Large intestine (tissue), 3 donors: ENCODE measurements at regions not wholly inside any gene's neighbourhood (a gene's known extent, or its start where the extent isn't known, plus 50 kb on each side); places are given as distances from the start of the nearest gene placed in this dataset.
"Not testable (repeated sequence)": the region's sequence is repeated elsewhere in the genome, so short reads cannot be mapped to it uniquely, and the experiment has no call there.

ENCODE experiments used
- DNase-seq, 2 donors: peaks; one replicate each; pipeline versions ENCODE4 v3.0.0 to v3.0.0-alpha.2; 2013
- H3K27ac ChIP-seq: one replicate; pipeline ENCODE4 v1.5.1; 2013; ENCODE audit warnings: low read length
- H3K27me3 ChIP-seq: 2 replicates; pipeline ENCODE4 v1.6.1; 2013; ENCODE audit warnings: low read length; ENCODE audit not compliant: control insufficient read depth, insufficient read depth
- H3K36me3 ChIP-seq: 2 replicates; pipeline ENCODE4 v1.6.1; 2013; ENCODE audit warnings: low read length; ENCODE audit not compliant: control insufficient read depth, insufficient read depth
- H3K4me1 ChIP-seq: one replicate; pipeline ENCODE4 v1.6.1; 2013; ENCODE audit warnings: low read length; ENCODE audit not compliant: control insufficient read depth, insufficient read depth
- H3K4me3 ChIP-seq: one replicate; pipeline ENCODE4 v1.5.1; 2013; ENCODE audit warnings: low read length
- H3K9me3 ChIP-seq: one replicate; pipeline ENCODE4 v1.6.1; 2013; ENCODE audit warnings: mild to moderate bottlenecking, low read depth, low read length, moderate library complexity; ENCODE audit not compliant: control insufficient read depth
- WGBS: methylation state at CpG from one replicate; pipeline ENCODE4 v1.1.5; 2013; ENCODE audit warnings: low lambda C conversion rate; ENCODE audit not compliant: insufficient coverage; 5-methylcytosine and 5-hydroxymethylcytosine counted together

- Histone ChIP-seq H3K27ac (no peak overlapping the region), H3K36me3 (no peaks in the 10 kb centered on the region), H3K27me3 (no peaks in the 10 kb centered on the region)
These were observed 209.3 kb upstream of the NREP start for GRCh38 chr5:111966290-111966689.

GRCh38 chr5:111963555-111963954, 206.6 kb upstream of the NREP start:
- no peaks in the 10 kb centered on the region for H3K36me3 ChIP-seq
- no peak overlapping the region for H3K4me3 ChIP-seq
- DNase-seq: no peak
- no peaks in the 10 kb centered on the region for H3K27me3 ChIP-seq
- no peak overlapping the region for H3K27ac ChIP-seq
- no peaks in the 10 kb centered on the region for H3K4me1 ChIP-seq
- H3K9me3 ChIP-seq: peaks cover 3% of the 10 kb centered on the region

More at GRCh38 chr5:111966290-111966689, 209.3 kb upstream of the NREP start:
- no peak for DNase-seq
- Histone ChIP-seq H3K9me3 (peaks cover 3% of the 10 kb centered on the region), H3K4me1 (no peaks in the 10 kb centered on the region), H3K4me3 (no peak overlapping the region)

- Histone ChIP-seq H3K4me1 (no peaks in the 10 kb centered on the region), H3K36me3 (no peaks in the 10 kb centered on the region), H3K27ac (no peak overlapping the region), H3K4me3 (no peak overlapping the region), H3K27me3 (no peaks in the 10 kb centered on the region), H3K9me3 (peaks cover 3% of the 10 kb centered on the region)
- no peak for DNase-seq
- WGBS: no CpG with 5 or more reads among the region's 9 CpGs
These were observed 205.9 kb upstream of the NREP start for GRCh38 chr5:111962906-111963305.

- no peaks in the 10 kb centered on the region for H3K27me3 ChIP-seq
- H3K36me3 ChIP-seq: no peaks in the 10 kb centered on the region
- no peak for DNase-seq
- peaks cover 3% of the 10 kb centered on the region for H3K9me3 ChIP-seq
- H3K4me3 ChIP-seq: no peak overlapping the region
- WGBS: no CpG with 5 or more reads among the region's 1 CpG
- no peak overlapping the region for H3K27ac ChIP-seq
- H3K4me1 ChIP-seq: no peaks in the 10 kb centered on the region
These were observed 204.9 kb upstream of the NREP start for GRCh38 chr5:111961862-111962261.

GRCh38 chr5:111960476-111961215, 203.7 kb upstream of the NREP start:
- Histone ChIP-seq H3K27ac (no peak overlapping the region), H3K27me3 (no peaks in the 10 kb centered on the region), H3K36me3 (no peaks in the 10 kb centered on the region), H3K9me3 (peaks cover 3% of the 10 kb centered on the region), H3K4me1 (no peaks in the 10 kb centered on the region), H3K4me3 (no peak overlapping the region)
- no peak for DNase-seq
- WGBS: 75% methylated on average over 1 of the region's 2 CpGs

- H3K27me3 ChIP-seq: no peaks in the 10 kb centered on the region
- WGBS: no CpG with 5 or more reads among the region's 1 CpG
- no peak overlapping the region for H3K27ac ChIP-seq
- no peak for DNase-seq
- no peaks in the 10 kb centered on the region for H3K36me3 ChIP-seq
- no peak overlapping the region for H3K4me3 ChIP-seq
- no peaks in the 10 kb centered on the region for H3K4me1 ChIP-seq
- H3K9me3 ChIP-seq: peaks cover 3% of the 10 kb centered on the region
These were observed 201.9 kb upstream of the NREP start for GRCh38 chr5:111958851-111959250.

GRCh38 chr5:111956765-111957164, 199.8 kb upstream of the NREP start:
- H3K36me3 ChIP-seq, H3K9me3 ChIP-seq, H3K4me1 ChIP-seq, H3K27me3 ChIP-seq, H3K27ac ChIP-seq, H3K4me3 ChIP-seq, DNase-seq: not testable (repeated sequence)
- WGBS: 100% methylated on average over 1 of the region's 3 CpGs

- H3K27me3 ChIP-seq: no peaks in the 10 kb centered on the region
- DNase-seq: no peak
- no peak overlapping the region for H3K4me3 ChIP-seq
- no peak overlapping the region for H3K27ac ChIP-seq
- 86% methylated on average over 1 of the region's 3 CpGs for WGBS
- no peaks in the 10 kb centered on the region for H3K9me3 ChIP-seq
- no peaks in the 10 kb centered on the region for H3K36me3 ChIP-seq
- H3K4me1 ChIP-seq: no peaks in the 10 kb centered on the region
These were observed 197.8 kb upstream of the NREP start for GRCh38 chr5:111954516-111955395.

GRCh38 chr5:111953351-111954127, 196.5 kb upstream of the NREP start:
- Histone ChIP-seq H3K36me3 (no peaks in the 10 kb centered on the region), H3K4me1 (no peaks in the 10 kb centered on the region), H3K4me3 (no peak overlapping the region), H3K27me3 (no peaks in the 10 kb centered on the region), H3K27ac (no peak overlapping the region), H3K9me3 (no peaks in the 10 kb centered on the region)
- 85% methylated on average over 3 of the region's 4 CpGs for WGBS
- no peak for DNase-seq

GRCh38 chr5:111952555-111952954, 195.6 kb upstream of the NREP start:
- 71% methylated on average over 1 of the region's 2 CpGs for WGBS

More at GRCh38 chr5:111952555-111952954, 195.6 kb upstream of the NREP start:
- DNase-seq: no peak
- Histone ChIP-seq H3K4me3 (no peak overlapping the region), H3K4me1 (no peaks in the 10 kb centered on the region), H3K27me3 (no peaks in the 10 kb centered on the region), H3K36me3 (no peaks in the 10 kb centered on the region), H3K27ac (no peak overlapping the region), H3K9me3 (no peaks in the 10 kb centered on the region)
